ENCODE measurements at regions not wholly inside any gene's neighbourhood (a gene's known extent, or its start where the extent isn't known, plus 50 kb on each side); places are given as distances from the start of the nearest gene placed in this dataset.

- no peak for ATAC-seq (ENCODE audit: low read depth)
- Histone ChIP-seq H3K4me3 (ENCODE audit: control extremely low read depth in 1 of 5, extremely low read depth in 1 of 5, insufficient read depth in 1 of 5, low read depth in 2 of 5, low read length in 4 of 5) (no peak overlapping the region), H3K9me3 (ENCODE audit: control extremely low read depth in 1 of 3, control insufficient read depth in 2 of 3, insufficient read depth in 1 of 3, low read length in 2 of 3) (peaks cover 0 to 18% (median 9%) of the 10 kb centered on the region in 3 donors), H3K4me1 (ENCODE audit: control insufficient read depth in 2 of 2, insufficient read depth in 2 of 2, low read length in 2 of 2) (no peaks in the 10 kb centered on the region), H4K20me1 (ENCODE audit: control insufficient read depth, insufficient read depth, low read length, poor library complexity, severe bottlenecking) (no peaks in the 10 kb centered on the region), H3K27me3 (replicated peaks in 1 of 4; ENCODE audit: control extremely low read depth in 1 of 4, control insufficient read depth in 3 of 4, insufficient read depth in 4 of 4, low read length in 3 of 4) (peaks cover 0 to 20% (median 8%) of the 10 kb centered on the region in 4 experiments), H3K79me2 (ENCODE audit: control insufficient read depth, insufficient read depth, low read length) (no peaks in the 10 kb centered on the region), H3K27ac (ENCODE audit: low read length in 2 of 2) (no peak overlapping the region), H3K36me3 (replicated peaks in 1 of 2; ENCODE audit: control extremely low read depth in 1 of 2, control insufficient read depth in 1 of 2, extremely low read depth in 1 of 2, insufficient read depth in 2 of 2, low read length in 1 of 2) (no peaks in the 10 kb centered on the region), H3K4me2 (replicated peaks; ENCODE audit: low read depth, low read length, poor library complexity, severe bottlenecking) (no peak overlapping the region), H3K9ac (ENCODE audit: low read length) (no peak overlapping the region), H2AFZ (ENCODE audit: insufficient read depth, low read depth, low read length, poor library complexity, severe bottlenecking) (no peak overlapping the region)
- Mint-ChIP-seq H3K4me1 (no peaks in the 10 kb centered on the region), H3K27me3 (peaks cover 7% of the 10 kb centered on the region), H3K4me3 (no peak overlapping the region), H3K27ac (no peak overlapping the region), H3K9me3 (ENCODE audit: insufficient read depth) (peaks cover 2% of the 10 kb centered on the region)
- CTCF ChIA-PET = no interaction called here
- TF ChIP-seq EZH2 (IDR thresholded peaks at IDR 0.05; ENCODE audit: borderline replicate concordance, insufficient read depth, low read depth, low read length, poor library complexity, severe bottlenecking) (no peak), CTCF (IDR thresholded peaks at IDR 0.05) (no peak)
- intact Hi-C loops (cut with micrococcal nuclease) = no loop called here
- 100% methylated on average over 2 of the region's 5 CpGs for WGBS (ENCODE audit: insufficient coverage)
- DNase-seq = no peak
- POLR2A ChIA-PET = no interaction called here
Observed at GRCh38 chr7:25978466-25978865, 173.5 kb upstream of the NFE2L3 start.

- no peak for TF ChIP-seq CTCF (IDR thresholded peaks at IDR 0.05)
- no peak for TF ChIP-seq EZH2 (IDR thresholded peaks at IDR 0.05; ENCODE audit: borderline replicate concordance, insufficient read depth, low read depth, low read length, poor library complexity, severe bottlenecking)
- WGBS (ENCODE audit: insufficient coverage) = 100% methylated on average over 1 of the region's 2 CpGs
- CTCF ChIA-PET = interaction anchor here (0.5 kb wide), 1 partner anchor 821 kb away, joined by 4 read pairs; no protein-coding TSS in a partner anchor
- H3K9ac ChIP-seq (ENCODE audit: low read length) = no peak overlapping the region
- no peaks in the 10 kb centered on the region for H3K36me3 ChIP-seq (replicated peaks in 1 of 2; ENCODE audit: control extremely low read depth in 1 of 2, control insufficient read depth in 1 of 2, extremely low read depth in 1 of 2, insufficient read depth in 2 of 2, low read length in 1 of 2)
- H2AFZ ChIP-seq (ENCODE audit: insufficient read depth, low read depth, low read length, poor library complexity, severe bottlenecking) = no peak overlapping the region
- ATAC-seq (ENCODE audit: low read depth) (no peak), DNase-seq (no peak)
- H3K27me3 ChIP-seq (replicated peaks in 1 of 4; ENCODE audit: control extremely low read depth in 1 of 4, control insufficient read depth in 3 of 4, insufficient read depth in 4 of 4, low read length in 3 of 4) = peaks cover 0 to 23% (median 8%) of the 10 kb centered on the region in 4 experiments
- H4K20me1 ChIP-seq (ENCODE audit: control insufficient read depth, insufficient read depth, low read length, poor library complexity, severe bottlenecking) = no peaks in the 10 kb centered on the region
- no peaks in the 10 kb centered on the region for H3K4me1 ChIP-seq (ENCODE audit: control insufficient read depth in 2 of 2, insufficient read depth in 2 of 2, low read length in 2 of 2)
- Mint-ChIP-seq H3K4me3 (no peak overlapping the region), H3K4me1 (no peaks in the 10 kb centered on the region), H3K9me3 (ENCODE audit: insufficient read depth) (peaks cover 2% of the 10 kb centered on the region), H3K27ac (no peak overlapping the region), H3K27me3 (peaks cover 7% of the 10 kb centered on the region)
- no peak overlapping the region for H3K27ac ChIP-seq (ENCODE audit: low read length in 2 of 2)
- H3K79me2 ChIP-seq (ENCODE audit: control insufficient read depth, insufficient read depth, low read length) = no peaks in the 10 kb centered on the region
- H3K4me2 ChIP-seq (replicated peaks; ENCODE audit: low read depth, low read length, poor library complexity, severe bottlenecking) = no peak overlapping the region
- no peak overlapping the region for H3K4me3 ChIP-seq (ENCODE audit: control extremely low read depth in 1 of 5, extremely low read depth in 1 of 5, insufficient read depth in 1 of 5, low read depth in 2 of 5, low read length in 4 of 5)
- intact Hi-C loops (cut with micrococcal nuclease) = no loop called here
- POLR2A ChIA-PET = no interaction called here
- peaks cover 0 to 14% (median 9%) of the 10 kb centered on the region in 3 donors for H3K9me3 ChIP-seq (ENCODE audit: control extremely low read depth in 1 of 3, control insufficient read depth in 2 of 3, insufficient read depth in 1 of 3, low read length in 2 of 3)
Observed at GRCh38 chr7:25979605-25980004, 172.4 kb upstream of the NFE2L3 start.
